CD4-positive, alpha-beta T cell treated with Interleukin-12 subunit alpha and Interleukin-12 subunit beta, for 1 hour (primary cell): ENCODE measurements at regions not wholly inside any gene's neighbourhood (a gene's known extent, or its start where the extent isn't known, plus 50 kb on each side); places are given as distances from the start of the nearest gene placed in this dataset.

Experiments used
- DNase-seq: peaks from one replicate; pipeline ENCODE4 v3.0.0-alpha.2; 2020

DNA sequence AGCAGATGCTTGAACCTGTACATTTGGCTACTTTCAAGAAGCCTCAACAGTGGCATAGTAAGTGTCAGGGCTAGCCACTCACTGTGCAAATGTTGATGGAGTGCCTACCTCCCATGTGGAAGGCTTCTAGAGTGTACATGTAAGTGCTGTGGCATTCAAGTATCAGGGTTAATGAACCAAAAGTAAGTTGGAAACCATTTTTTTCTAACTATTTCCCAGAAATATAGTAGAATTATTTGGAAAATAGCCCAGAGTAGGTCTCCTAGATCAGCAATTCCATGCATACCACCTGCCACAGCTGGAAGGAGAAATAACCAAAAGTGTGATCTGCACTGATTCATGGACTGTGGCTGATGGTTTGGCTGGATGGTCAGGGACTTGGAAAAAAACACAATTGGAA lies 53.3 kb downstream of the FOXD1 start:
- no peak for DNase-seq

GRCh38 chr5:73394610-73395009 lies 54.0 kb downstream of the FOXD1 start:
- DNase-seq = no peak

GRCh38 chr5:73393611-73394489 lies 54.7 kb downstream of the FOXD1 start:
- no peak for DNase-seq

DNA sequence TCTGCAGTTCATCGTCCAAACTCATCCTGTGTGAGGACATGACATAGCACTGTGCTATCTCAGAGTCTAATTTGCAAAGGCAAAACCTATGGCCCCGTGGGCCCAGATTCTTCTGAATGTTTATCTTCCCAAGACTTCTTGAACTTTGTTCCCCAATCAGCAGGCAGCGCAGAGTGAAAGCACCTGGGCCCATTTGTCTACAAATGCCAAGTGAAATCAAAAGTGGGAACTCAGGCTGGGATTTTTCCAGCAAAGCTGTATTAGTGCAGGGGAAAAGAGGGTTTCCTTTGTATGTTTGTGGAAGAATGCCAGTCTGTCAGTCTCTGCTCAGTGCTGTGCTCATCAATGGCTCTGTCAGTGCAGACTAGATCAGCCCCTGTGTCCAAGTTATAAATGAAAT lies 55.8 kb downstream of the FOXD1 start:
- DNase-seq = no peak

DNA sequence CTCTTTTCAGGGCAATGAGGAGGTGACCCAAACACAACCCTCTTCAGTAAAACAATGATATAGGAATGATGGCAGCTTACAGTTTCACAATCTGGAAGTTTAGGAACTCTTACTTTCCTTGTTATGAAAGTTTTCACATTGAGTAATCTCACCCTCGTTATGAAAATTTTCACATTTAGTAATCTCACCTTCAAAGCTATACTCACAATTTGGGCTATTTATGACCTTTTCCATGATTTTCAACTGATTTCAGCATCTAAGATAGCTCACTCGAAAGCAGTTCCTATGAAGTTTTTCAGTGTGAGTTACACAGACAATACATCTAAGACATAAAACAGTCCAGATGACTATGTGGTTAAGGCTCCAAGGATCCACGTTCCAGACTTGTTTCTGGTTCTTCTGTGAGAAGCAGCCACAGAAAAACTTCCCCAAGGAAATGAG lies 57.1 kb downstream of the FOXD1 start:
- DNase-seq = no peak

DNA sequence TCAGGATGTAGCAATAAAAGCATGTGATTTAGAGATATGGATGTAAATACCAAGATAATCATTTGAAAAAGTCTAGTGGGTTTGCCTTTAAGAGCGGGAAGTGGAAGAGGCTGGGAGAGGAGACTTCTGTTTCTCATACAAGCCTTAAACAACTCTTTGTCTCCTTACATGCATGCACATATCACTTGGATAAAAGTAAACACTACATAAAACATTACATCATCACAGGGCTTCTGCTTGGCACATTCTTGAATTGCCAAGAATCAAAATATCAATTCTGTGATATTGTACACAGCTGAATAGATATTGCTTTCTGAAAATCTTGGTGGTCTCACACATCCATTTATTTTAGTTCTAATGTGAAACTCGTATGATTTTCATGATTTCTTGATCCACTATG lies 57.6 kb downstream of the FOXD1 start:
- DNase-seq = no peak

- DNase-seq = no peak
Observed at GRCh38 chr5:73388740-73389139, 59.8 kb downstream of the FOXD1 start.

GRCh38 chr5:73388306-73388684 lies 60.3 kb downstream of the FOXD1 start:
- DNase-seq = no peak

- peak; percentile 62 for DNase-seq
Observed at GRCh38 chr5:73387601-73388305, 60.8 kb downstream of the FOXD1 start.

DNA sequence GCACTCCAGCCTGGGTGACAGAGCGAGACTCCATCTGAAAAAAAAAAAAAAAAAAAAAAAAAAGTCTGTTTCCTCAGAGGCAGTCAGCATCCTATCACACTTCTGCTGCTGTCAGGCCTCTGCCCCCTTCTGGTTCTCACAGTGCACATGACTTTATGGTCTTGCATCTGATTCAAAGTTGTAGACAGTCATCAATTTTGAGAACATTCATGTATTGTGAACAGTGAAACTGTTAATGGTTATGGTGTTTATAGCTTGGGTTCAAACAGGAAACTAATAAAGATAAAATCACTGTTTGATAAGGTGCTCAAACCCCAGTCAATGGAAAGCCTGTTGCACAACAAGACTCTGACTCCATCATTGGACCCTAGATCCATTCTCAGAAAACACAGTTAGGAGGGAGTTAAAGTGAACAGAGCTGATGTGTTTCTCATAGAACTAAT lies 61.4 kb downstream of the FOXD1 start:
- peak; percentile 30 for DNase-seq

GRCh38 chr5:73384861-73385260 lies 63.7 kb downstream of the FOXD1 start:
- no peak for DNase-seq

DNA sequence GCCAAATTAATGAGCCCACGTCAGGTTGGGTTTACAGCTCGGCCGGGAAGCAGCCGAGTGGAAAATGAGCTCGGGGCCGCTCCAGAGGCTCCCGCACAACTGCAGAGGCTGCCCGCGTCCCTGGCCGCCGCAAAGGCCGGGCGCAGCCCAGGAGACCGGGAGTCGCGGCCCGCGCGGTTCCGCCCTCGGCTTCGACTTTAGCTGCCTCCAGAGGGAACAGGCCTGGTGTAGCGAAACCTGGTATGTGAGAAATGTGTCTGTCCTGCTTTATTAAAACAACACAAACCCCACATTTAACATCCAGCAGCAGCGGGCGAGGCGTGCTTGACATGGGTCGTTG lies 66.2 kb downstream of the FOXD1 start:
- DNase-seq = no peak

DNA sequence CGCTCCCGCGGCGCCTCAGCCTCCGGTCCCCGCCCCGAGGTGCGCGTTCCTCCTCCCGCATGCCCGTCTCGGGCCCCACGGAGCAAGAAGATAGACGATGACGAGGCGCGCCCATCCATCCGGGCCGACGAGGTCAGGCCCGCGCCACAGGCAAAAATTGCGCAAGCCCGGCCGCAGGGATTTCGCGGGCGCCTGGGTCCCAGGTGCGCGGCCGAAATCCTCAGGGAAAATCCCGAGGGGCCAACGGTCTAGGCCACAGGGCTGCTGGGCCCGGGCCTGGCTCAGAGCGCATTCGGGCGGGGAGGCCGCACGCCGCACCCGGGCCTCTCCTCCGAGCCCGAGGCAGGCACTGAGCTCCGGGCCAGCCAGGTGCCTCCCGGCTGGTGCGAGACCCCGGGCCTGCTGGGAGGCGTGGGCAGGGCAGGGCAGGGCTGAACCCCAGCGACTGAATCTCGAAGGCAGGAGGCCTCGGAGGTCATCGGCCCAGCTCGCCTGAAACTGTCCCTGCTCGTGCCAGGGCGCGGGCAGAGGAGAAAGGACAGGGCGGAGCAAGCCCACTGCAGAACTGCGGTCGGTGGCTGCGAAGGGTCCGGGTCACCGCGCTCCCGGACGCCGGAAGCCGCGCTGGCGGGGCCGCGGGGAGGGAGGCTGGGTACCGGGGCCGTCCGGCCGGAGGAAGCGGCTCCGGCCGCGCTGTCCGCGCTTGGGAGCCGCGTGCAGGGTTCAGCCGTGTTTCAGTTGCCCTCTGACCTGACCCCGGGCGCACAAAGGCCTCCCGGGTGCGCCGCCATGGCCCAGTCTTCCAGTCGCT lies 66.8 kb downstream of the FOXD1 start:
- DNase-seq = no peak

DNA sequence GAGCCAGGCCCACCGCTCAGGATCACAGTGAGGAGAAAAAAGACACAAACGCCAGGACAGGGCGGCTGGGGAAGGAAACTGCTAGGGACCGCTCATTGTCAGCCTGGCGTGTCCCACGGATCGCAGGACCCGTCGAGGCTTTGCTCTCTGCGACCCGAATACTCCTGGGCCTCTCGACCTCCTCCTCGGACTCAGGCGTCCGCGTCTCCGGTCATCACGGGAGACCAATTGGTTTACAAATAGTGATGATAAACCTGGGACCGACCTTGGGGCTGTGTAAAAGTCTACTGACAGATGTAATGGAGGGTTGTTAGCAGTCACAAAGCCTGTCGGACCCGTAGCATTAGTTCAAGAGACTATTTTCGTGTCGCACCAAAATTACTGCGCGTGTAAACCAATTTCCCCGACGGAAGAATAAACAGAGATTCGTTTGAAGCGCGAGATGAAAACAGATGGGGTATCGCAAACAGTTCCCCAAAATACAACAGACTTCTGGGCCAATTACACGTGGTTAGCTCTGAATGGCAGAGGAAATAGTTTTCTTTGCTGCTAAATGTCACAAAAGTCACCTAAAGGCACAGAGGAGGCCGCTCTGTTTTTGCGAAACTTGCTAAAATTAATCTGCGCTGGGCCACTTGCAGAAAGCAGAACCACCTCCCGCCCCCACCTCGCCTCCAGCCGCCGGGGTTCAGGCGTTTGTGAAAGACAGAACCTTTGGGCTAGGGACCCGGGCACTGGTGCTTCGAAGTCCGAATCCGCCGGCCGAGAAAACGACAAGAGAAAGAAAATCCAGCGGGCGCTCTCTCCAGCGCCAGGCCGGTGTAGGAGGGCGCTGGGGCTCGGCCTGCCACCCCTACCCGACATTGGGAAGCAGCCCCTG lies 67.6 kb downstream of the FOXD1 start:
- no peak for DNase-seq

- DNase-seq = no peak
Observed at GRCh38 chr5:73380041-73380440, 68.5 kb downstream of the FOXD1 start.

DNA sequence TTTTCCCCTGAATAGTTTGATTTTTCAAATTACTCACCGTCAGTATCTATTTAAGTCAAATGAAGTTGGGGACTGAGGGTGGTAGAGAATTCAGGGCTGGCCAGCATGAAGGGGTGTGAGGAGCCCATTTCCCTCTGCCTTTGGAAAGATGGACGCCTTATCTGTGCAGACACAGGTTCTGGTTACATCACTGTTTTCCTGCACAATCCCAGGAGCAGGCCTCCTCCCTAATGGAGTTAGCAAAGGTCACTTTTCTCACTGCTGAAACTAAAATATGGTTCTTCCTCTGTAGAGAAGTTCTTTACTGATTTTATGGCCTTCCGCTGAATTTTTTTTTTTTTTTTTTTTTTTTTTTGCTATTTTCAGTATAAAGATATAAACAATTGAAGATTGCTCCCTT lies 69.1 kb downstream of the FOXD1 start:
- no peak for DNase-seq

DNA sequence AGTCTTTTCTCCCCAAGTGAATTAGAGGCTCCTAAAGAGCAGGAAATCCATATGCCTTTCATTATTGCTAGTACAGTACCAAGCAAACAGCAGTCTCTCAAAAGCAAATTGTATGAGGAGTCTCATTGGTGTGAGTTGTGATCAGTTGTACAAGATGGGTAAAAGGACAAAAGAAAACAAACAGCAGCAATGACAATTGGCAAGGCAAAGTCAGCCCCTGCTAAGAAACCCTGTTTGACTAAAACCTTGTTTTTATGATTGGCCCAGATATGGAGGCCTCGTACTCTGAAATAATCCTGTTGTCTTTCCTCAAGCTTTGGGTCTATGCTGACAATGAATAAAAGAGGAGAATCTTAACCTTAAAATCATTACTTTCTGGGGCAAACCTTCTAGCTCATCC lies 69.8 kb downstream of the FOXD1 start:
- DNase-seq = no peak

- no peak for DNase-seq
Observed at GRCh38 chr5:73378070-73378469, 70.5 kb downstream of the FOXD1 start.

DNA sequence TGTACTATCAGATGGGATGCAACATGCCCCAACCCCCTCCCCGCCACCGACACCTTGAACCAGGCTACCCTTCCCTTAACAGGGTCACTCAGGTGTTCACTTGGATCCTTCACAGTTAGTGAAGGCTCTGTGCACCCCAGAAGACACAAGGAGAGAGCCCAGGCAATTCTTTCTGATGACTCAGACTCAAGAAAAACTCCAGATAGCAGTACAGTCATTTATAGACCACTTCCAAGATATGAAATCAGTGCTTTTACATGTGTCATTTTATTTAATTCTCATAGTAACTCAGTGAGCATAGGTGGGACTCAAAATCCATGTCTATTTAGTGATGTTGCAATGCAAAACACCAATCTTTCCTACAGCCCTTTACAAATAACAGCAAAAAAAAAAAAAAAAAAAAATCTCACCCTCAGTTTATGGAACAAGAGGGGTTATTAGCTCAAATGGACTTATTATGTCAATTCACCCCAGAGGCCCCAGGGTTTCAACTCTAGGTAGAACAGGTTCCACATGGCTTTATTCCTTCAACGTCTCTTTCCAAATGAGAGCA lies 71.9 kb downstream of the FOXD1 start:
- DNase-seq = no peak

DNA sequence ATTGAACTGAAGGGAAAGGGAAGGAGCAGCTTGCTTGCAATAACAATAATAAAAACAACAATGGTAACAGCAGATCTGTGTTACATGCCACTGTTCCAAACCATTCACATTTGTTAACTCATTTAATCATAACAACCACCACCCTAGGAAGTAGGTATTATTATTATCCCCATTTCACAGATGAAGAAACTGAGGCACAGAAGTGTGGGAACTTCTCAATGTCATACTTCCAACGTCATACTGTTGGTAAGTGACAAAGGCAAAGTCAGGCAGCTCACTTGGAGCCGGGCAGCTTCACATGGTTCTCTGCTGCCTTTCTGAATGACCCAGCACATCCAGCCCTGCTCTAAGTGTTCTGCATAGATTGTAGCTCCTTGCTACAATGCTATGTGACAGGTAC lies 72.6 kb downstream of the FOXD1 start:
- no peak for DNase-seq

DNA sequence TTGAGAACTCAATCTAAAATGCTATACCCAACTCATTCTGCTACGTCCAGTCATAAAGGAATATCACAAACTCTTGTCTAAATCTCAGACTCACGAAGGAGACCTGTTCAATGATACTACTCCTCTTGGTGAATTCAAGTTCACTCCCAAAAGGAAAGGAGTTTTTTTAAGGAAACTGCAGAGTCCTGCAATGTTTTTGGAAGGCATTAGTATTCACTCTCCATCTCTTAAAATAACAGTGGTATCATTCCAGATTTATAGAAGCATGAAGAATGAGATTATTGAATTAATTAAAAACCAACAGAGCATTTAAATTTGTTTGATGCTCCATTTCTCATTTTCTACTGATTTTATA lies 73.4 kb downstream of the FOXD1 start:
- DNase-seq = no peak

DNA sequence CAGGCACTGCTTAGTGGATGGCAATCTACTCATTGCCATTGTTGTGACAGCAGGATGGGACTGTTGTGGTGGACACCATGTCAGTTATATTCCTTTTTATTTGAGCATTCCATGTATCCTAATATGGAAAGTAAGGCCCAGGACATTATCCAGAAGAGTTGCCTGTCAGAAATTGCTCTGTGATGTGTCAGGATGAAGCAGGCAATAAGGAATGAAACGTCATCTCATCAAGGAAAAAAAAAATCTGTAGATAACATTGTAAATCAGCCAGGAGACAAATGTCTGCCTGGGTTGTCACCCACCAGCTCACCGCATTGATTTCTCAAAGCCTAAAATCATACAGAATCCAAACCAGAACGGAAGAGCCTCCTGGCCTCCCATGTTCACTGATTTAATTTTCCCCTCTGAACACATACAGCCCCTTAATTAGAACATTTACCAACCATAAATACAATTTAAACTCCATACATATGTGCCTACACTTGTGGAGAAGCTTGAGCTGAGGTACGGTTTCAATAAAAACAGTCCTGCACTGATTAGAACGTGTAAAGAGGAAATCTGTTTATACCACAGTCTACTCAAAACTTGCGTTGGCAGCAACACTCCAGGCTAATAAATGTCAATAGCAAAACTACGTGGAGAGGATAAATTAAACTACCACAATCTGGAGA lies 73.9 kb downstream of the FOXD1 start:
- no peak for DNase-seq
